ENCODE measurements at regions not wholly inside any gene's neighbourhood (a gene's known extent, or its start where the extent isn't known, plus 50 kb on each side); places are given as distances from the start of the nearest gene placed in this dataset.

GRCh38 chr2:13539296-13539695, 822.6 kb downstream of the TRIB2 start:
- TF ChIP-seq JUNB (IDR thresholded peaks at IDR 0.05; ENCODE audit: unreplicated experiment) = no peak
- no peak for TF ChIP-seq STAT1 (IDR thresholded peaks at IDR 0.05; ENCODE audit: unreplicated experiment)
- no peak for TF ChIP-seq ZNF114 (CRISPR knock-in tag; IDR thresholded peaks at IDR 0.05)
- TF ChIP-seq ZNF331 (CRISPR knock-in tag; IDR thresholded peaks at IDR 0.05; ENCODE audit: low read depth) = no peak
- TF ChIP-seq ETS1 (IDR thresholded peaks at IDR 0.05) = no peak
- TF ChIP-seq EZH2 (IDR thresholded peaks at IDR 0.05; ENCODE audit: low read depth, unreplicated experiment) = no peak
- TF ChIP-seq EZH2phosphoT487 (IDR thresholded peaks at IDR 0.05; ENCODE audit: unreplicated experiment) = no peak
- TF ChIP-seq ZNF462 (CRISPR knock-in tag; IDR thresholded peaks at IDR 0.05) = no peak
- TF ChIP-seq REST (IDR thresholded peaks at IDR 0.05; ENCODE audit: unreplicated experiment) = no peak
- Histone ChIP-seq H3K9me2 (ENCODE audit: insufficient read depth) (no peaks in the 10 kb centered on the region), H3K27ac (ENCODE audit: low read depth) (no peak overlapping the region), H3K27me3 (ENCODE audit: insufficient read depth) (no peaks in the 10 kb centered on the region), H3F3A (replicated peaks; ENCODE audit: low read depth) (no peaks in the 10 kb centered on the region), H2AFZ (no peak overlapping the region), H3K36me3 (ENCODE audit: insufficient read depth) (no peaks in the 10 kb centered on the region), H3K4me1 (ENCODE audit: insufficient read depth) (no peaks in the 10 kb centered on the region), H3K79me2 (replicated peaks; ENCODE audit: insufficient read depth) (no peaks in the 10 kb centered on the region), H4K20me1 (replicated peaks; ENCODE audit: insufficient read depth) (no peaks in the 10 kb centered on the region), H3K4me2 (no peak overlapping the region), H3K4me3 (no peak overlapping the region)
- H3K36me3 Mint-ChIP-seq (ENCODE audit: low read depth) = no peaks in the 10 kb centered on the region
- H3K9me3 Mint-ChIP-seq = no peaks in the 10 kb centered on the region
- H3K4me1 Mint-ChIP-seq = peaks cover 4% of the 10 kb centered on the region; the same call in 2 of the 3 replicates
- DNase-seq (ENCODE audit: low spot score) = no peak
- H3K27ac Mint-ChIP-seq = no peak overlapping the region
- H3K4me3 Mint-ChIP-seq = no peak overlapping the region
- peaks cover 1% of the 10 kb centered on the region for H3K27me3 Mint-ChIP-seq (ENCODE audit: insufficient read depth, low read depth, poor library complexity)
- no peak for ATAC-seq
